K562 (cell line): ENCODE measurements at regions not wholly inside any gene's neighbourhood (a gene's known extent, or its start where the extent isn't known, plus 50 kb on each side); places are given as distances from the start of the nearest gene placed in this dataset.

Source experiments
- CTCF ChIP-seq, 3 experiments: IDR thresholded peaks in 2 of 3; conservative IDR thresholded peaks in 1 of 3; 2 replicates each; pipeline ENCODE4 v1.5.1; 2011 to 2012; ENCODE audit warnings: low read length in 3 of 3, mild to moderate bottlenecking in 3 of 3, control low read depth in 2 of 3, improper control_type of control experiment in 1 of 3, inconsistent platforms in 1 of 3, low read depth in 1 of 3, mixed read lengths in 1 of 3, moderate library complexity in 1 of 3; ENCODE audit not compliant: insufficient read depth in 2 of 3
- E2F1 ChIP-seq: sonication (generic); formaldehyde crosslinking; IDR thresholded peaks from 2 replicates; pipeline ENCODE4 v1.8.1; 2023; ENCODE audit warnings: mild to moderate bottlenecking, missing genetic modification reagents, moderate library complexity
- ELK1 ChIP-seq: sonication (generic); formaldehyde crosslinking; IDR thresholded peaks from 2 replicates; pipeline ENCODE4 v1.8.1; 2022; ENCODE audit warnings: missing genetic modification reagents
- JUND ChIP-seq, 2 experiments: IDR thresholded peaks; 2 replicates in 1 of 2; 3 replicates in 1 of 2; pipeline ENCODE4 v1.6.1; 2011; ENCODE audit warnings: borderline replicate concordance in 2 of 2, low read depth in 2 of 2, low read length in 2 of 2, improper control_type of control experiment in 1 of 2, missing biosample characterization in 1 of 2, missing genetic modification characterization in 1 of 2, missing genetic modification reagents in 1 of 2
- NR4A1 ChIP-seq, 2 experiments: fragments of 250-450 bp in 1 of 2; fragments of 450-650 bp in 1 of 2; sonication (Bioruptor Pico) in 1 of 2; IDR thresholded peaks; 2 replicates each; pipeline versions ENCODE4 v1.4.0 to v1.6.1; 2016 to 2020; ENCODE audit warnings: mild to moderate bottlenecking in 2 of 2, missing compliant biosample characterization in 1 of 2, missing genetic modification characterization in 1 of 2, moderate library complexity in 1 of 2
- POLR2A ChIP-seq: fragments of 450-650 bp; conservative IDR thresholded peaks from 2 replicates; pipeline ENCODE4 v1.6.1; 2016
- POLR2G ChIP-seq: fragments of 200-400 bp; formaldehyde crosslinking; IDR thresholded peaks from 2 replicates; pipeline ENCODE4 v1.6.1; 2017; ENCODE audit warnings: low read depth, mild to moderate bottlenecking, antibody characterized with exemption, low read length, moderate library complexity
- RAD21 ChIP-seq, 2 experiments: fragments of 250-450 bp in 1 of 2; fragments of 450-650 bp in 1 of 2; sonication (Bioruptor Pico) in 1 of 2; formaldehyde crosslinking in 1 of 2; IDR thresholded peaks in 1 of 2; conservative IDR thresholded peaks in 1 of 2; 2 replicates each; pipeline versions ENCODE4 v1.4.0 to v1.8.0; 2020 to 2022; ENCODE audit warnings: mild to moderate bottlenecking in 2 of 2, moderate library complexity in 1 of 2
- SREBF2 ChIP-seq: sonication (generic); formaldehyde crosslinking; IDR thresholded peaks from 2 replicates; pipeline ENCODE4 v1.4.0; 2020; ENCODE audit warnings: mild to moderate bottlenecking, missing genetic modification reagents
- TCFL5 ChIP-seq: fragments of 250-450 bp; sonication (Bioruptor Pico); conservative IDR thresholded peaks from 2 replicates; pipeline ENCODE4 v1.6.1; 2021; ENCODE audit warnings: mild to moderate bottlenecking, moderate library complexity, matching md5 sums
- THAP7 ChIP-seq: fragments of 250-450 bp; sonication (Bioruptor Pico); IDR thresholded peaks from 2 replicates; pipeline ENCODE4 v1.5.0; 2021
- ZNF511 ChIP-seq: sonication (generic); formaldehyde crosslinking; IDR thresholded peaks from 2 replicates; pipeline ENCODE4 v1.8.0; 2022; ENCODE audit warnings: mild to moderate bottlenecking, missing genetic modification reagents

GRCh38 chr9:115715666-115716065 lies 437.9 kb upstream of the PAPPA start:
- no peak for TF ChIP-seq CTCF (IDR thresholded peaks at IDR 0.05 in 2 of 3, conservative IDR thresholded peaks at IDR 0.05 in 1 of 3; ENCODE audit: insufficient read depth in 2 of 3, low read depth in 1 of 3, low read length in 3 of 3)
- no peak for TF ChIP-seq THAP7 (CRISPR knock-in tag)
- TF ChIP-seq SREBF2 (CRISPR knock-in tag) = no peak
- TF ChIP-seq TCFL5 (CRISPR knock-in tag) = no peak
- no peak for TF ChIP-seq E2F1 (CRISPR knock-in tag)
- TF ChIP-seq POLR2A = no peak
- TF ChIP-seq NR4A1 (CRISPR knock-in tag; IDR thresholded peaks at IDR 0.05) = no peak
- no peak for TF ChIP-seq NR4A1 (tag; IDR thresholded peaks at IDR 0.05)
- TF ChIP-seq RAD21 (CRISPR knock-in tag; conservative IDR thresholded peaks at IDR 0.05 in 1 of 2, IDR thresholded peaks at IDR 0.05 in 1 of 2) = no peak
- no peak for TF ChIP-seq ELK1
- TF ChIP-seq POLR2G = no peak
- TF ChIP-seq JUND (IDR thresholded peaks at IDR 0.05; ENCODE audit: borderline replicate concordance, low read depth, low read length) = no peak
- TF ChIP-seq JUND (tag; IDR thresholded peaks at IDR 0.05; ENCODE audit: borderline replicate concordance, low read depth, low read length) = no peak
- no peak for TF ChIP-seq ZNF511
